Endothelial cell (in vitro differentiated cells): ENCODE measurements at regions not wholly inside any gene's neighbourhood (a gene's known extent, or its start where the extent isn't known, plus 50 kb on each side); places are given as distances from the start of the nearest gene placed in this dataset.
A peak's percentile ranks its signal among the peaks of the same experiment; 100 is the strongest.

Source experiments
- DNase-seq: peaks from one replicate; pipeline ENCODE4 v3.0.0; 2021; ENCODE audit warnings: low spot score
- H3K27ac Mint-ChIP-seq: one replicate; pipeline ENCODE4 v1.8.0; 2021; ENCODE audit warnings: mixed read lengths, inconsistent platforms; ENCODE audit not compliant: unreplicated experiment
- H3K27me3 Mint-ChIP-seq: one replicate; pipeline ENCODE4 v1.8.0; 2021; ENCODE audit warnings: mild to moderate bottlenecking, moderate library complexity, mixed read lengths, inconsistent platforms; ENCODE audit not compliant: unreplicated experiment
- H3K36me3 Mint-ChIP-seq: one replicate; pipeline ENCODE4 v1.8.0; 2021; ENCODE audit warnings: mild to moderate bottlenecking, low read depth, mixed read lengths, inconsistent platforms; ENCODE audit not compliant: unreplicated experiment
- H3K4me1 Mint-ChIP-seq: one replicate; pipeline ENCODE4 v1.8.0; 2021; ENCODE audit warnings: mild to moderate bottlenecking, mixed read lengths, inconsistent platforms; ENCODE audit not compliant: unreplicated experiment
- H3K4me3 Mint-ChIP-seq: one replicate; pipeline ENCODE4 v1.8.0; 2021; ENCODE audit warnings: mild to moderate bottlenecking, mixed read lengths, inconsistent platforms; ENCODE audit not compliant: unreplicated experiment
- H3K9me3 Mint-ChIP-seq: one replicate; pipeline ENCODE4 v1.8.0; 2021; ENCODE audit warnings: mixed read lengths, inconsistent platforms; ENCODE audit not compliant: unreplicated experiment
- CTCF ChIP-seq: fragments of 200-600 bp; sonication (generic); IDR thresholded peaks from one replicate; pipeline ENCODE4 v1.5.0; 2021; ENCODE audit warnings: antibody characterized with exemption; ENCODE audit not compliant: unreplicated experiment

GRCh38 chr6:11425876-11426275, 111.7 kb upstream of the TMEM170B start:
- DNase-seq: no peak
- no peaks in the 10 kb centered on the region for H3K9me3 Mint-ChIP-seq
- no peak overlapping the region for H3K4me3 Mint-ChIP-seq
- H3K36me3 Mint-ChIP-seq: no peaks in the 10 kb centered on the region
- peaks cover 44% of the 10 kb centered on the region for H3K4me1 Mint-ChIP-seq
- peaks cover 2% of the 10 kb centered on the region for H3K27me3 Mint-ChIP-seq
- no peak for TF ChIP-seq CTCF
- no peak overlapping the region for H3K27ac Mint-ChIP-seq

DNA sequence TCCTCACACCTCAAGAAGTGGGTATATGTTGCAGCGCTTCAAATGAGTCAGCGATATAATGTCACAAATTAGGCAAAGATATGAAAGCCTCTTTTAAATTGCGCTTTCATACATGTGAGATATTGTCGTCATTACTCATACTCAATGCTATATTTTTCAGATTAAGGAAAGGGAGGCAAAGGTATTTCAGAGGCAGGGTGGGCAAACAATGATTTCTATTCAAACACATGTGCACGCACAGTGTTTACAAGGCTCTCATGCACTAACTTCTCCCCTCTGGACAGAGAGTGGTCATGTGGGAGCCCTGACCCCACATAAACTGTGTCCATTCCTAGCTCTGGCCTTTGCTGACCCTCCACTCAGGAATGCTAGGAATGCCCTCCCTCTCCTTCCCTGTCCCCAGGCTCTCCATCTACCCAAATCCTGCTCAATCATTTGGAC, 112.1 kb upstream of the TMEM170B start:
- TF ChIP-seq CTCF: no peak
- DNase-seq: no peak
- no peaks in the 10 kb centered on the region for H3K36me3 Mint-ChIP-seq
- no peak overlapping the region for H3K4me3 Mint-ChIP-seq
- H3K27ac Mint-ChIP-seq: no peak overlapping the region
- H3K9me3 Mint-ChIP-seq: no peaks in the 10 kb centered on the region
- H3K27me3 Mint-ChIP-seq: peaks cover 2% of the 10 kb centered on the region
- H3K4me1 Mint-ChIP-seq: peaks cover 44% of the 10 kb centered on the region

- H3K27me3 Mint-ChIP-seq: peaks cover 1% of the 10 kb centered on the region
- no peak overlapping the region for H3K4me3 Mint-ChIP-seq
- no peaks in the 10 kb centered on the region for H3K9me3 Mint-ChIP-seq
- H3K36me3 Mint-ChIP-seq: no peaks in the 10 kb centered on the region
- DNase-seq: no peak
- H3K27ac Mint-ChIP-seq: peak overlapping the region; percentile 15
- TF ChIP-seq CTCF: no peak
- H3K4me1 Mint-ChIP-seq: peaks cover 42% of the 10 kb centered on the region
Measured at GRCh38 chr6:11424395-11425034, 113.0 kb upstream of the TMEM170B start.

DNA sequence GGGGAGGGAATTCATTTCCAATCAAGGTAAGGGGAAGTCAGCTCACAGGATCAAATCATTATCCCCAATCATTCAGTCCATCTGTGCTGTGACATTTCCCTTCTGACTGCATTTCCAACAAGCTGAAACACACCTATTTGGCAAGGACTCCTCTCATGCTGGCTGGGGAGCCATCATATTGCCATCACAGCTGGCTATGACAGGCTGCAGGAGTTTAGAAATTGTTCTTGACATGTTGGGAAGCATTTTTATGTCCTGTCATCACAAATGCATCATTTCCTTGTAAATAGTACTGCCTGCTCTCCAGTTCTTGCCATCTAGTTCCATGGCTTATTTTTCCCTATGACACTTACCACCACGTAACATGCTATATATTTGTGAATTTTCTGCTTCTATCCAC, 113.9 kb upstream of the TMEM170B start:
- no peak for DNase-seq
- Mint-ChIP-seq H3K27me3 (no peaks in the 10 kb centered on the region), H3K27ac (no peak overlapping the region), H3K4me3 (no peak overlapping the region), H3K9me3 (no peaks in the 10 kb centered on the region), H3K36me3 (no peaks in the 10 kb centered on the region), H3K4me1 (peaks cover 34% of the 10 kb centered on the region)
- TF ChIP-seq CTCF: no peak

DNA sequence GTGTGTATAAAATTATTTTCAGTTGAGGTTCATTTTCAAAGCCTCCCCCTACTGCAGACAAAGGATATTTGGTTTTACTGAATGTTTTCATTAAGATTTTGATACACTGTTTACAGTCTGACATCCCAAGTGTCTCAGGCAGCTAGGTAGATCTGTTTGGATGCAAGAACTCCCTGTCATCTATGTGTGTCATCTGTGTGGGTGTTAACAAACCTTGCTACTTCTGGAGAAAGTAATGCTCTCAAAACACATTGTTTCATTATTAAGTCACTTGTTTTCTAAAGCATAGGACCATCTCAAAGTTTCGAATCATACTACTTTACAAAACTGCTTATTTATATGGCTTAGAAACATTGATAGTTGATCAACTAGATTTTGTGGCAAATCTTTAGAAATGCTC, 114.5 kb upstream of the TMEM170B start:
- Mint-ChIP-seq H3K27me3 (no peaks in the 10 kb centered on the region), H3K36me3 (no peaks in the 10 kb centered on the region), H3K4me3 (no peak overlapping the region), H3K27ac (no peak overlapping the region), H3K9me3 (no peaks in the 10 kb centered on the region), H3K4me1 (peaks cover 28% of the 10 kb centered on the region)
- DNase-seq: no peak
- no peak for TF ChIP-seq CTCF
